GM23248 (cell line): ENCODE measurements at regions not wholly inside any gene's neighbourhood (a gene's known extent, or its start where the extent isn't known, plus 50 kb on each side); places are given as distances from the start of the nearest gene placed in this dataset.

Experiments used
- DNase-seq: peaks from one replicate; pipeline ENCODE4 v3.0.0-alpha.2; 2015
- H2AFZ ChIP-seq: fragments of 200-600 bp; sonication (generic); 2 replicates; pipeline ENCODE4 v1.6.1; 2016; ENCODE audit warnings: antibody characterized with exemption
- H3F3A ChIP-seq: fragments of 200-600 bp; sonication (generic); 2 replicates; pipeline ENCODE4 v1.6.1; 2016; ENCODE audit warnings: mild to moderate bottlenecking, antibody characterized with exemption, mixed run types; ENCODE audit not compliant: insufficient read depth
- H3K27ac ChIP-seq: fragments of 200-600 bp; sonication (generic); 2 replicates; pipeline ENCODE4 v1.5.1; 2016; ENCODE audit warnings: mild to moderate bottlenecking
- H3K27me3 ChIP-seq: fragments of 200-600 bp; sonication (generic); replicated peaks from 2 replicates; pipeline ENCODE4 v1.6.1; 2016; ENCODE audit warnings: mild to moderate bottlenecking; ENCODE audit not compliant: insufficient read depth
- H3K36me3 ChIP-seq: fragments of 200-600 bp; sonication (generic); 2 replicates; pipeline ENCODE4 v1.6.1; 2016; ENCODE audit warnings: low read depth, mild to moderate bottlenecking
- H3K4me1 ChIP-seq: fragments of 200-600 bp; sonication (generic); 2 replicates; pipeline ENCODE4 v1.6.1; 2016; ENCODE audit warnings: mild to moderate bottlenecking; ENCODE audit not compliant: insufficient read depth
- H3K4me2 ChIP-seq: fragments of 200-600 bp; sonication (generic); one replicate; pipeline ENCODE4 v1.6.1; 2016; ENCODE audit warnings: mild to moderate bottlenecking; ENCODE audit not compliant: unreplicated experiment
- H3K4me3 ChIP-seq: fragments of 200-600 bp; sonication (generic); 2 replicates; pipeline ENCODE4 v1.5.1; 2016; ENCODE audit warnings: mild to moderate bottlenecking
- H3K79me2 ChIP-seq: fragments of 200-600 bp; sonication (generic); 2 replicates; pipeline ENCODE4 v1.6.1; 2016; ENCODE audit warnings: mild to moderate bottlenecking; ENCODE audit not compliant: insufficient read depth
- H3K9ac ChIP-seq: fragments of 200-600 bp; sonication (generic); 2 replicates; pipeline ENCODE4 v1.6.1; 2016; ENCODE audit warnings: mild to moderate bottlenecking
- H3K9me2 ChIP-seq: fragments of 200-600 bp; sonication (generic); 2 replicates; pipeline ENCODE4 v1.6.1; 2016; ENCODE audit warnings: mixed run types, mild to moderate bottlenecking, moderate library complexity; ENCODE audit not compliant: insufficient read depth
- H3K9me3 ChIP-seq: fragments of 200-600 bp; sonication (generic); one replicate; pipeline ENCODE4 v1.6.1; 2017; ENCODE audit warnings: low read depth
- H4K20me1 ChIP-seq: fragments of 200-600 bp; sonication (generic); 2 replicates; pipeline ENCODE4 v1.6.0; 2016; ENCODE audit not compliant: insufficient read depth
- EZH2 ChIP-seq: fragments of 200-600 bp; sonication (generic); IDR thresholded peaks from 2 replicates; pipeline ENCODE4 v1.6.1; 2018; ENCODE audit warnings: antibody characterized with exemption, mild to moderate bottlenecking; ENCODE audit not compliant: insufficient read depth, poor library complexity, severe bottlenecking
- EZH2phosphoT487 ChIP-seq: fragments of 200-600 bp; sonication (generic); IDR thresholded peaks from 2 replicates; pipeline ENCODE4 v1.6.1; 2018; ENCODE audit warnings: antibody characterized with exemption, moderate library complexity, mild to moderate bottlenecking, low read depth; ENCODE audit not compliant: insufficient read depth
- WGBS, 2 experiments: methylation state at CpG; one replicate each; pipeline ENCODE4 v1.1.6; 2015 to 2017; ENCODE audit warnings: low lambda C conversion rate in 2 of 2, low coverage in 1 of 2; ENCODE audit errors: missing lambda C conversion rate in 2 of 2; 5-methylcytosine and 5-hydroxymethylcytosine counted together
- in situ Hi-C: fragments of 300-500 bp; cut with MboI; formaldehyde crosslinking; loops from 2 replicates; pipeline ENCODE4 v1.15.0; 2020

- TF ChIP-seq EZH2 = no peak
- TF ChIP-seq EZH2phosphoT487 = no peak
- no peak overlapping the region for H3K4me3 ChIP-seq
- 0 out of 2 replicates have a peak, but pooled peaks cover 6% of the 10 kb centered on the region for H3K27me3 ChIP-seq
- no peaks in the 10 kb centered on the region for H3K9me2 ChIP-seq
- H3K4me1 ChIP-seq = no peaks in the 10 kb centered on the region
- no peak overlapping the region for H2AFZ ChIP-seq
- 48 to 55% methylated on average over 2 of the region's 2 CpGs for WGBS, 2 experiments
- no peak overlapping the region for H3K4me2 ChIP-seq
- H3F3A ChIP-seq = no peaks in the 10 kb centered on the region
- H4K20me1 ChIP-seq = no peaks in the 10 kb centered on the region
- no peaks in the 10 kb centered on the region for H3K79me2 ChIP-seq
- no peaks in the 10 kb centered on the region for H3K9me3 ChIP-seq
- no peak for DNase-seq
- no peak overlapping the region for H3K27ac ChIP-seq
- H3K36me3 ChIP-seq = no peaks in the 10 kb centered on the region
- H3K9ac ChIP-seq = no peak overlapping the region
- in situ Hi-C loops = no loop called here
These were observed 111.0 kb upstream of the STAC start for GRCh38 chr3:36269274-36269673.

GRCh38 chr3:36282766-36283165 lies 97.5 kb upstream of the STAC start:
- no peaks in the 10 kb centered on the region for H3F3A ChIP-seq
- 22 to 27% methylated on average over 3 of the region's 3 CpGs for WGBS, 2 experiments
- no peaks in the 10 kb centered on the region for H3K4me1 ChIP-seq
- H3K27ac ChIP-seq = no peak overlapping the region
- DNase-seq = no peak
- peaks cover 2% of the 10 kb centered on the region for H3K9me3 ChIP-seq
- in situ Hi-C loops = no loop called here
- no peak overlapping the region for H3K9ac ChIP-seq
- H3K4me3 ChIP-seq = no peak overlapping the region
- H3K4me2 ChIP-seq = no peak overlapping the region
- H2AFZ ChIP-seq = peak overlapping the region; percentile 20; the same call in 1 of the 2 replicates
- TF ChIP-seq EZH2 = no peak
- H4K20me1 ChIP-seq = no peaks in the 10 kb centered on the region
- no peaks in the 10 kb centered on the region for H3K79me2 ChIP-seq
- no peaks in the 10 kb centered on the region for H3K36me3 ChIP-seq
- H3K27me3 ChIP-seq = no peaks in the 10 kb centered on the region
- no peaks in the 10 kb centered on the region for H3K9me2 ChIP-seq

GRCh38 chr3:36295296-36295695 lies 85.0 kb upstream of the STAC start:
- in situ Hi-C loops = no loop called here
- no peaks in the 10 kb centered on the region for H3F3A ChIP-seq
- no peaks in the 10 kb centered on the region for H3K27me3 ChIP-seq
- DNase-seq = no peak
- no peaks in the 10 kb centered on the region for H3K79me2 ChIP-seq
- H3K4me3 ChIP-seq = no peak overlapping the region
- no peaks in the 10 kb centered on the region for H3K4me1 ChIP-seq
- H3K9me2 ChIP-seq = no peaks in the 10 kb centered on the region
- H3K9ac ChIP-seq = no peak overlapping the region
- no peaks in the 10 kb centered on the region for H3K36me3 ChIP-seq
- TF ChIP-seq EZH2 (no peak), EZH2phosphoT487 (no peak)
- H3K4me2 ChIP-seq = no peak overlapping the region
- H3K9me3 ChIP-seq = no peaks in the 10 kb centered on the region
- no peak overlapping the region for H2AFZ ChIP-seq
- H3K27ac ChIP-seq = no peak overlapping the region
- H4K20me1 ChIP-seq = no peaks in the 10 kb centered on the region

- 73 to 74% methylated on average over 3 of the region's 3 CpGs for WGBS, 2 experiments
- Histone ChIP-seq H4K20me1 (no peaks in the 10 kb centered on the region), H3K9ac (no peak overlapping the region), H3K9me2 (no peaks in the 10 kb centered on the region), H3F3A (no peaks in the 10 kb centered on the region), H3K9me3 (no peaks in the 10 kb centered on the region), H3K27me3 (no peaks in the 10 kb centered on the region), H3K4me2 (no peak overlapping the region), H3K4me1 (no peaks in the 10 kb centered on the region), H2AFZ (no peak overlapping the region), H3K79me2 (no peaks in the 10 kb centered on the region), H3K27ac (no peak overlapping the region), H3K4me3 (no peak overlapping the region), H3K36me3 (no peaks in the 10 kb centered on the region)
- in situ Hi-C loops = no loop called here
- no peak for DNase-seq
- TF ChIP-seq EZH2 = no peak
These were observed 83.1 kb upstream of the STAC start for GRCh38 chr3:36297195-36297594.

- no peak overlapping the region for H2AFZ ChIP-seq
- H3K4me1 ChIP-seq = no peaks in the 10 kb centered on the region
- no peaks in the 10 kb centered on the region for H3K79me2 ChIP-seq
- no peaks in the 10 kb centered on the region for H4K20me1 ChIP-seq
- no peaks in the 10 kb centered on the region for H3K36me3 ChIP-seq
- TF ChIP-seq EZH2phosphoT487 (no peak), EZH2 (no peak)
- H3K4me2 ChIP-seq = no peak overlapping the region
- in situ Hi-C loops = no loop called here
- no peaks in the 10 kb centered on the region for H3K27me3 ChIP-seq
- no peaks in the 10 kb centered on the region for H3K9me3 ChIP-seq
- no peaks in the 10 kb centered on the region for H3K9me2 ChIP-seq
- no peak for DNase-seq
- 81 to 83% methylated on average over 1 of the region's 1 CpG for WGBS, 2 experiments
- H3F3A ChIP-seq = no peaks in the 10 kb centered on the region
- no peak overlapping the region for H3K9ac ChIP-seq
- no peak overlapping the region for H3K4me3 ChIP-seq
- no peak overlapping the region for H3K27ac ChIP-seq
These were observed 82.1 kb upstream of the STAC start for GRCh38 chr3:36298188-36298587.
